ENCODE measurements at regions not wholly inside any gene's neighbourhood (a gene's known extent, or its start where the extent isn't known, plus 50 kb on each side); places are given as distances from the start of the nearest gene placed in this dataset.

GRCh38 chr1:60757485-60757884 lies 324.9 kb upstream of the NFIA start:
- no peaks in the 10 kb centered on the region for H3K27me3 ChIP-seq
- TF ChIP-seq, protein P1, sequence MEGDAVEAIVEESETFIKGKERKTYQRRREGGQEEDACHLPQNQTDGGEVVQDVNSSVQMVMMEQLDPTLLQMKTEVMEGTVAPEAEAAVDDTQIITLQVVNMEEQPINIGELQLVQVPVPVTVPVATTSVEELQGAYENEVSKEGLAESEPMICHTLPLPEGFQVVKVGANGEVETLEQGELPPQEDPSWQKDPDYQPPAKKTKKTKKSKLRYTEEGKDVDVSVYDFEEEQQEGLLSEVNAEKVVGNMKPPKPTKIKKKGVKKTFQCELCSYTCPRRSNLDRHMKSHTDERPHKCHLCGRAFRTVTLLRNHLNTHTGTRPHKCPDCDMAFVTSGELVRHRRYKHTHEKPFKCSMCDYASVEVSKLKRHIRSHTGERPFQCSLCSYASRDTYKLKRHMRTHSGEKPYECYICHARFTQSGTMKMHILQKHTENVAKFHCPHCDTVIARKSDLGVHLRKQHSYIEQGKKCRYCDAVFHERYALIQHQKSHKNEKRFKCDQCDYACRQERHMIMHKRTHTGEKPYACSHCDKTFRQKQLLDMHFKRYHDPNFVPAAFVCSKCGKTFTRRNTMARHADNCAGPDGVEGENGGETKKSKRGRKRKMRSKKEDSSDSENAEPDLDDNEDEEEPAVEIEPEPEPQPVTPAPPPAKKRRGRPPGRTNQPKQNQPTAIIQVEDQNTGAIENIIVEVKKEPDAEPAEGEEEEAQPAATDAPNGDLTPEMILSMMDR (IDR thresholded peaks at IDR 0.05): no peak
- H3K4me1 ChIP-seq: no peaks in the 10 kb centered on the region
- H3K4me3 ChIP-seq: no peak overlapping the region
- H3K36me3 ChIP-seq: no peaks in the 10 kb centered on the region
- H3K27ac ChIP-seq: no peak overlapping the region
- intact Hi-C loops (cut with DNase I): no loop called here
- no peaks in the 10 kb centered on the region for H3K9me3 ChIP-seq
- DNase-seq (ENCODE audit: low spot score in 2 of 2): no peak

DNA sequence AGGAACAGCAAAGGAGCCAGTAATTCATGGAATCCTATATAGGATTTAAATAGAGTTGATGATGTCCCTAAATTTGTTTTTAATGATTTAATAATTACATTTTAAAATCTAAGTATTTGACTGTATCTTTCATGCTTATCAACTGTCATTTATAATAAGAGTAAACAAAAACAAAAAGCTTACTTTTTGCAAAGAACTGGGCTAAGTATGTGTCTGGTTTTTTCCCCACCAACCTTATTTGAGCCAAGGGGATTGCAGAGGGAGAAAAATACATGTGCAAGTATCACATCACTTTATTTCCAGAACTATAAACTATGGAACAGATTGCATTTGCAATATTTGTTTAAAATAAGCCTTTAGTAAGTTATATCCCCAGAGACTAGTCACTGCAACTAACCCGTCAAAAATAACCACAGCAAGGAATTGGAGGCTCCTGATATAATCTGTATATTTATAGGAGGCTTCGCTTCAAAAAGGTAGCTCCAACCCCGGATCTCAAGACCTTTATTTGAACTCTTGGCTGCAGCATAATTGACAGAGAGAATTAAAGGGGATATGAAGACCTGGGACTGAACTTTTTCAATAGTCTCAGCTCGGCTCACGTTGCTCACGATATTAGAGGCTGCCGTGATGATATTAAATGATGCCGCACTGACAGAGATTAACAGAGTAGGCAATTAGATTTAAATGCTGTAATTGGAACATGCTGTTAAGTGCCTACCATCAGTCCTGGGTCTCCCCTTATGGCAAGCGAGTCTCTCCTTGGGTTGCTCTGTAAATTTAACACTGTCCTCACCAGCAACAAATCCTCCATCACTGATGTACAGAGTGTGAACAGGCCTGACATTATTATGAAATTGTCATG lies 329.1 kb upstream of the NFIA start:
- DNase-seq (ENCODE audit: low spot score in 2 of 2): no peak
- Histone ChIP-seq H3K27ac (no peak overlapping the region), H3K27me3 (no peaks in the 10 kb centered on the region), H3K4me3 (no peak overlapping the region), H3K9me3 (no peaks in the 10 kb centered on the region), H3K36me3 (no peaks in the 10 kb centered on the region), H3K4me1 (no peaks in the 10 kb centered on the region)
- intact Hi-C loops (cut with DNase I): no loop called here
- TF ChIP-seq, protein P1 (IDR thresholded peaks at IDR 0.05): no peak

- Histone ChIP-seq H3K36me3 (no peaks in the 10 kb centered on the region), H3K27me3 (no peaks in the 10 kb centered on the region), H3K4me1 (peaks cover 0 to 4% of the 10 kb centered on the region in 2 donors), H3K27ac (no peak overlapping the region), H3K9me3 (no peaks in the 10 kb centered on the region), H3K4me3 (no peak overlapping the region)
- intact Hi-C loops (cut with DNase I): no loop called here
- TF ChIP-seq, protein P1 (IDR thresholded peaks at IDR 0.05): no peak
- DNase-seq (ENCODE audit: low spot score in 2 of 2): no peak
These were observed 331.1 kb upstream of the NFIA start for GRCh38 chr1:60751306-60751705.

DNA sequence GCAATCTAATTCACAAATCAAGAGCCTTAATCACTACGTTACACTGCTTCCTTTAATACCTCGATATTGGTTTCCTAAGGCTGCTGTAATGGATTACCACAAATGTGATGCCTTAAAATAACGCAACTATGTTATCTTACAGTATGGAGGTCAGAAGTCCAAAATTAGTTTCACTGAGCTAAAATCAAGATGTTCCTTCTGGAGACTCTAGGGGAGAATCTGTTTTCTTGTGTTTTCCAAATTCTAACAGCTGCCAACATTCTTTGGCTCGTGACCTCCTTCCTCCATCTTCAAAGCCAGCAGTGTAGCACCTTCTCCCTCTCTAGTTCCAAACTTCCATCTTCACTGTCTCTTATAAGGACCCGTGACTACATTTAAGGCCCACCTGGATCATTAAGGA lies 335.0 kb upstream of the NFIA start:
- TF ChIP-seq, protein P1 (IDR thresholded peaks at IDR 0.05): no peak
- Histone ChIP-seq H3K9me3 (no peaks in the 10 kb centered on the region), H3K27ac (no peak overlapping the region), H3K4me3 (no peak overlapping the region), H3K4me1 (peaks cover 0 to 11% of the 10 kb centered on the region in 2 donors), H3K36me3 (no peaks in the 10 kb centered on the region), H3K27me3 (no peaks in the 10 kb centered on the region)
- intact Hi-C loops (cut with DNase I): no loop called here
- no peak for DNase-seq (ENCODE audit: low spot score in 2 of 2)

DNA sequence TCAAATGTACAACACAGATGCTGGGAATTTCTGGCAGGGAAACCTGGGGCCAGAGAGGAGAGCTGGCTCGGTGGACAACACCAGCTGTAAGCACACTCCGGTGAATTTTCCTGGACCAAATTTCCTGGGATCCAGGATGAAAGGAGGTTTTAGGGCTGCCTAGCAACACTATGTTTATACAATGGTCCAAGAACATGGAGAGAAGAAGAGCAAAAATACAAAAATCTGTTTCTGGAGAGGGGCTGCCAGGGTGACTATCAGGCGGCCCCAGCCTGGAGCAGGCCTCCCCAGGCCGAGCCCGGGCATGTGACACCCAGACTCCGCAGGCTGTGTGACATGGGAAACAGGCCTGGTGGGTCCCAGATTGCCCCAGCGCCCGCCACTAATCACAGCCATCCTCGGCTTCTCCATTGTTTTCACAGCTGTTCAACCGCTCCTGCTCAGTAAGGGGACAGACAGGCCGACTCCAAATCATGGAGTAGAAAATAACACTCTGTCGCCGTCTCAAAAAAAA lies 336.0 kb upstream of the NFIA start:
- intact Hi-C loops (cut with DNase I): no loop called here
- no peak for DNase-seq (ENCODE audit: low spot score in 2 of 2)
- Histone ChIP-seq H3K9me3 (no peaks in the 10 kb centered on the region), H3K4me1 (peaks cover 0 to 11% of the 10 kb centered on the region in 2 donors), H3K27ac (peak overlapping the region; percentile 72 to 77), H3K27me3 (no peaks in the 10 kb centered on the region), H3K4me3 (no peak overlapping the region), H3K36me3 (no peaks in the 10 kb centered on the region)
- TF ChIP-seq, protein P1 (IDR thresholded peaks at IDR 0.05): no peak
